Neural progenitor cell (in vitro differentiated cells): ENCODE measurements at regions not wholly inside any gene's neighbourhood (a gene's known extent, or its start where the extent isn't known, plus 50 kb on each side); places are given as distances from the start of the nearest gene placed in this dataset.

Source experiments
- DNase-seq: peaks from one replicate; pipeline ENCODE4 v3.0.0-alpha.2; 2016; ENCODE audit warnings: low spot score
- H2AFZ ChIP-seq: fragments of 200-600 bp; sonication (generic); replicated peaks from 2 replicates; pipeline ENCODE4 v1.6.1; 2016; ENCODE audit warnings: antibody characterized with exemption
- H3F3A ChIP-seq: fragments of 200-600 bp; sonication (generic); 2 replicates; pipeline ENCODE4 v1.6.1; 2016; ENCODE audit warnings: antibody characterized with exemption, low read depth
- H3K27ac ChIP-seq: fragments of 200-600 bp; sonication (generic); 2 replicates; pipeline ENCODE4 v1.5.1; 2016; ENCODE audit warnings: mild to moderate bottlenecking
- H3K27me3 ChIP-seq: fragments of 200-600 bp; sonication (generic); 2 replicates; pipeline ENCODE4 v1.6.1; 2016; ENCODE audit warnings: mild to moderate bottlenecking, moderate library complexity
- H3K36me3 ChIP-seq: fragments of 200-600 bp; sonication (generic); 2 replicates; pipeline ENCODE4 v1.5.1; 2016
- H3K4me1 ChIP-seq: fragments of 200-600 bp; sonication (generic); 2 replicates; pipeline ENCODE4 v1.6.1; 2016; ENCODE audit warnings: mixed run types
- H3K4me2 ChIP-seq: fragments of 200-600 bp; sonication (generic); 2 replicates; pipeline ENCODE4 v1.6.1; 2016
- H3K4me3 ChIP-seq: fragments of 200-600 bp; sonication (generic); 2 replicates; pipeline ENCODE4 v1.5.1; 2016
- H3K79me2 ChIP-seq: fragments of 200-600 bp; sonication (generic); 2 replicates; pipeline ENCODE4 v1.6.1; 2016; ENCODE audit warnings: low read depth
- H3K9ac ChIP-seq: fragments of 200-600 bp; sonication (generic); 2 replicates; pipeline ENCODE4 v1.6.1; 2016
- H3K9me3 ChIP-seq: fragments of 200-600 bp; sonication (generic); 2 replicates; pipeline ENCODE4 v1.5.1; 2016; ENCODE audit warnings: low read depth
- H4K20me1 ChIP-seq: fragments of 200-600 bp; sonication (generic); 2 replicates; pipeline ENCODE4 v1.6.1; 2016; ENCODE audit warnings: low read depth
- H3K27ac Mint-ChIP-seq: 3 replicates; pipeline ENCODE4 v1.8.0; 2021; ENCODE audit warnings: mixed read lengths
- H3K27me3 Mint-ChIP-seq: 2 replicates; pipeline ENCODE4 v1.8.0; 2022; ENCODE audit warnings: low read depth, mild to moderate bottlenecking, inconsistent platforms, moderate library complexity, mixed read lengths; ENCODE audit not compliant: insufficient read depth
- H3K36me3 Mint-ChIP-seq: 3 replicates; pipeline ENCODE4 v1.8.0; 2021; ENCODE audit warnings: mixed read lengths
- H3K4me1 Mint-ChIP-seq: 3 replicates; pipeline ENCODE4 v1.8.0; 2021; ENCODE audit warnings: mixed read lengths
- H3K4me3 Mint-ChIP-seq: 3 replicates; pipeline ENCODE4 v1.8.0; 2021; ENCODE audit warnings: mild to moderate bottlenecking, moderate library complexity, mixed read lengths
- H3K9me3 Mint-ChIP-seq: 3 replicates; pipeline ENCODE4 v1.8.0; 2020; ENCODE audit warnings: mixed read lengths
- CTCF ChIP-seq: fragments of 200-600 bp; sonication (generic); IDR thresholded peaks from 2 replicates; pipeline ENCODE4 v1.5.1; 2017; ENCODE audit warnings: antibody characterized with exemption, mild to moderate bottlenecking
- EZH2 ChIP-seq: fragments of 200-600 bp; sonication (generic); IDR thresholded peaks from 2 replicates; pipeline ENCODE4 v1.6.1; 2017; ENCODE audit warnings: antibody characterized with exemption, mild to moderate bottlenecking, moderate library complexity
- EZH2phosphoT487 ChIP-seq: fragments of 200-600 bp; sonication (generic); IDR thresholded peaks from 2 replicates; pipeline ENCODE4 v1.6.1; 2017; ENCODE audit warnings: antibody characterized with exemption

- H3K4me2 ChIP-seq: no peak overlapping the region
- peaks cover 22% of the 10 kb centered on the region for H4K20me1 ChIP-seq
- H3K9ac ChIP-seq: no peak overlapping the region
- no peaks in the 10 kb centered on the region for H3K9me3 ChIP-seq
- no peaks in the 10 kb centered on the region for H3K36me3 ChIP-seq
- no peak overlapping the region for H3K4me3 ChIP-seq
- TF ChIP-seq CTCF (no peak), EZH2 (no peak), EZH2phosphoT487 (no peak)
- peaks cover 41% of the 10 kb centered on the region for H3F3A ChIP-seq
- H3K27me3 ChIP-seq: peaks cover 65% of the 10 kb centered on the region
- H2AFZ ChIP-seq: no peak overlapping the region
- peaks cover 40% of the 10 kb centered on the region for H3K4me1 ChIP-seq
- Mint-ChIP-seq H3K27ac (peak overlapping the region; percentile 90), H3K4me3 (no peak overlapping the region), H3K4me1 (peaks cover 63% of the 10 kb centered on the region), H3K27me3 (peaks cover 12% of the 10 kb centered on the region), H3K36me3 (no peaks in the 10 kb centered on the region), H3K9me3 (peaks cover 5% of the 10 kb centered on the region)
- DNase-seq: no peak
- no peak overlapping the region for H3K27ac ChIP-seq
- no peaks in the 10 kb centered on the region for H3K79me2 ChIP-seq
Measured at GRCh38 chr5:3107156-3107611, 355.7 kb upstream of the IRX2 start.

DNA sequence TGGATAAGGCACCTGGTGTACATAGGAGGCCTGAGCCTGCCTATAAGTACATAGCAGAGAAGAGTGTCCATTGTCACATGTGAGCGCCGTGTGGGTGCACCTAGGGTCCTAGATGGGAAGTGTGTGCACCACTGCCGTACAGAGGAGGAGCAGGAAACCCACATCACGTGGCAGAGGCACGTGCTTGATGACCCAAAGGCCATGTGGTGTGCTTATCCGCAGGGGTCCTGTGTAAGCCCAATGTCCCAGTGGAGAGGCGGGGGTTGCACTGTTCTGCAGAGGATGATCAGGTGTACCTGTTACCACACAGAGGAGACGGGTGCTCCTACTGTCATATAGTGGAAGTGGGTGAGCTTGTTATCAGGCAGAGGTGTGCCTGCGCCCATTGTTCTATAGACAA is 354.1 kb upstream of the IRX2 start:
- no peak overlapping the region for H2AFZ ChIP-seq
- H4K20me1 ChIP-seq: peaks cover 22% of the 10 kb centered on the region
- H3K4me1 ChIP-seq: peaks cover 56% of the 10 kb centered on the region
- no peaks in the 10 kb centered on the region for H3K36me3 Mint-ChIP-seq
- H3K4me2 ChIP-seq: no peak overlapping the region
- peak overlapping the region; percentile 85 for H3K27ac Mint-ChIP-seq
- H3K27me3 ChIP-seq: peaks cover 79% of the 10 kb centered on the region
- H3K4me1 Mint-ChIP-seq: peaks cover 77% of the 10 kb centered on the region
- H3K4me3 ChIP-seq: no peak overlapping the region
- no peak overlapping the region for H3K9ac ChIP-seq
- peak overlapping the region; percentile 5 for H3K4me3 Mint-ChIP-seq
- TF ChIP-seq EZH2 (no peak), CTCF (no peak)
- H3K36me3 ChIP-seq: no peaks in the 10 kb centered on the region
- peaks cover 16% of the 10 kb centered on the region for H3K27me3 Mint-ChIP-seq
- H3K79me2 ChIP-seq: no peaks in the 10 kb centered on the region
- peaks cover 56% of the 10 kb centered on the region for H3F3A ChIP-seq
- no peak for DNase-seq
- H3K9me3 Mint-ChIP-seq: peaks cover 2% of the 10 kb centered on the region
- H3K9me3 ChIP-seq: no peaks in the 10 kb centered on the region
- H3K27ac ChIP-seq: no peak overlapping the region

- Histone ChIP-seq H3K79me2 (no peaks in the 10 kb centered on the region), H3K27me3 (peaks cover 79% of the 10 kb centered on the region), H3K27ac (no peak overlapping the region), H3F3A (peaks cover 56% of the 10 kb centered on the region), H4K20me1 (peaks cover 22% of the 10 kb centered on the region), H3K4me1 (peaks cover 56% of the 10 kb centered on the region), H3K9ac (no peak overlapping the region), H3K9me3 (no peaks in the 10 kb centered on the region), H2AFZ (no peak overlapping the region), H3K36me3 (no peaks in the 10 kb centered on the region), H3K4me2 (peak overlapping the region; percentile 68), H3K4me3 (peak overlapping the region; percentile 2)
- peak overlapping the region; percentile 73 for H3K4me3 Mint-ChIP-seq
- no peaks in the 10 kb centered on the region for H3K36me3 Mint-ChIP-seq
- TF ChIP-seq EZH2phosphoT487 (no peak), EZH2 (no peak), CTCF (no peak)
- DNase-seq: no peak
- peak overlapping the region; percentile 85 for H3K27ac Mint-ChIP-seq
- H3K27me3 Mint-ChIP-seq: peaks cover 16% of the 10 kb centered on the region
- H3K9me3 Mint-ChIP-seq: no peaks in the 10 kb centered on the region
- peaks cover 79% of the 10 kb centered on the region for H3K4me1 Mint-ChIP-seq
Measured at GRCh38 chr5:3105172-3105571, 353.7 kb upstream of the IRX2 start.
